H1 (cell line): ENCODE measurements at regions not wholly inside any gene's neighbourhood (a gene's known extent, or its start where the extent isn't known, plus 50 kb on each side); places are given as distances from the start of the nearest gene placed in this dataset.

ENCODE experiments used
- CTCF ChIA-PET: fragments of 300-600 bp; sonication (Branson Sonifier 250); formaldehyde crosslinking; loops from one replicate; lab custom pipeline; 2021; ENCODE audit not compliant: partially characterized antibody; lab: Charles Lee
- POLR2A ChIA-PET: fragments of 300-600 bp; sonication (Branson Sonifier 250); formaldehyde crosslinking; loops from one replicate; lab custom pipeline; 2021; ENCODE audit warnings: inconsistent platforms; ENCODE audit not compliant: partially characterized antibody; lab: Charles Lee
- DNase-seq, 2 experiments: peaks; one replicate each; pipeline versions ENCODE4 v3.0.0 to v3.0.0-alpha.2; 2010 to 2022; ENCODE audit warnings: low spot score in 2 of 2, low read depth in 1 of 2, mixed read lengths in 1 of 2
- FAIRE-seq: peaks from 2 replicates; lab custom pipeline; 2011; peaks lifted over from hg19 to GRCh38; lab: Jason Lieb, UNC
- H2AFZ ChIP-seq: 2 replicates; pipeline ENCODE4 v1.8.1; 2012; ENCODE audit warnings: low read length, inconsistent platforms
- H2AK5ac ChIP-seq: 2 replicates; pipeline ENCODE4 v1.6.1; 2013; ENCODE audit warnings: low read depth, low read length
- H2BK120ac ChIP-seq: replicated peaks from 2 replicates; pipeline ENCODE3; 2013; ENCODE audit warnings: low read depth, low read length, inconsistent platforms
- H2BK12ac ChIP-seq: 2 replicates; pipeline ENCODE4 v1.6.1; 2013; ENCODE audit warnings: low read depth, low read length
- H2BK15ac ChIP-seq: 2 replicates; pipeline ENCODE4 v1.6.1; 2013; ENCODE audit warnings: low read length
- H2BK20ac ChIP-seq: 2 replicates; pipeline ENCODE4 v1.6.1; 2013; ENCODE audit warnings: low read length
- H2BK5ac ChIP-seq: 2 replicates; pipeline ENCODE4 v1.6.1; 2013; ENCODE audit warnings: low read depth, low read length
- H3K14ac ChIP-seq: 2 replicates; pipeline ENCODE4 v1.6.1; 2013; ENCODE audit warnings: inconsistent platforms; ENCODE audit not compliant: insufficient read length
- H3K18ac ChIP-seq: 2 replicates; pipeline ENCODE4 v1.6.1; 2013; ENCODE audit warnings: low read length; ENCODE audit errors: extremely low read depth
- H3K23ac ChIP-seq: 2 replicates; pipeline ENCODE4 v1.6.1; 2013; ENCODE audit warnings: inconsistent platforms; ENCODE audit not compliant: insufficient read length
- H3K23me2 ChIP-seq: 2 replicates; pipeline ENCODE4 v1.6.1; 2013; ENCODE audit warnings: low read depth, low read length
- H3K27ac ChIP-seq: 2 replicates; pipeline ENCODE4 v1.6.1; 2011; ENCODE audit warnings: low read depth, low read length, inconsistent platforms
- H3K27me3 ChIP-seq, 4 experiments: replicated peaks in 1 of 4; 1 replicate in 1 of 4; 2 replicates in 3 of 4; pipeline versions ENCODE4 v1.6.1 to v1.8.1; 2011 to 2013; ENCODE audit warnings: low read length in 3 of 4, mild to moderate bottlenecking in 3 of 4, inconsistent platforms in 2 of 4, mixed read lengths in 2 of 4, moderate library complexity in 1 of 4; ENCODE audit not compliant: control insufficient read depth in 3 of 4, insufficient read depth in 3 of 4; ENCODE audit errors: extremely low read depth in 1 of 4
- H3K36me3 ChIP-seq, 4 experiments: 2 replicates each; pipeline versions ENCODE4 v1.6.1 to v1.8.1; 2011 to 2013; ENCODE audit warnings: mild to moderate bottlenecking in 4 of 4, low read length in 3 of 4, moderate library complexity in 2 of 4, control low read depth in 1 of 4, inconsistent platforms in 1 of 4; ENCODE audit not compliant: insufficient read depth in 4 of 4, control insufficient read depth in 2 of 4
- H3K4ac ChIP-seq: replicated peaks from 2 replicates; pipeline ENCODE3; 2013; ENCODE audit warnings: low read length, low read depth, mixed read lengths, inconsistent platforms; ENCODE audit not compliant: insufficient read length
- H3K4me1 ChIP-seq, 4 experiments: replicated peaks in 1 of 4; 1 replicate in 1 of 4; 2 replicates in 3 of 4; pipeline versions ENCODE4 v1.6.1 to v1.8.1; 2011 to 2013; ENCODE audit warnings: low read length in 3 of 4, inconsistent platforms in 2 of 4, mixed read lengths in 1 of 4; ENCODE audit not compliant: insufficient read depth in 4 of 4, control insufficient read depth in 3 of 4
- H3K4me2 ChIP-seq, 2 experiments: 2 replicates each; pipeline versions ENCODE4 v1.6.1 to v1.8.1; 2011 to 2013; ENCODE audit warnings: low read depth in 2 of 2, low read length in 2 of 2, control low read depth in 1 of 2, inconsistent platforms in 1 of 2, mild to moderate bottlenecking in 1 of 2; ENCODE audit not compliant: insufficient read depth in 1 of 2
- H3K4me3 ChIP-seq, 4 experiments: fragments of 200-600, 300-600 bp in 1 of 4; sonication (generic), shearing (Covaris generic), sonication (Bioruptor Twin) in 1 of 4; 2 replicates each; pipeline versions ENCODE4 v1.5.1 to v1.8.1; 2011 to 2016; ENCODE audit warnings: low read length in 4 of 4, low read depth in 3 of 4, control low read depth in 2 of 4, inconsistent platforms in 2 of 4, mild to moderate bottlenecking in 2 of 4, mixed read lengths in 1 of 4, moderate library complexity in 1 of 4; ENCODE audit not compliant: insufficient read depth in 2 of 4; ENCODE audit errors: extremely low read depth in 1 of 4
- H3K56ac ChIP-seq: replicated peaks from 2 replicates; pipeline ENCODE3; 2013; ENCODE audit warnings: low read depth, mild to moderate bottlenecking, mixed read lengths, low read length, inconsistent platforms; ENCODE audit not compliant: insufficient read length
- H3K79me1 ChIP-seq: 2 replicates; pipeline ENCODE4 v1.6.1; 2013; ENCODE audit warnings: low read depth, low read length, control low read depth
- H3K79me2 ChIP-seq, 2 experiments: 2 replicates each; pipeline versions ENCODE4 v1.6.1 to v1.8.1; 2012 to 2013; ENCODE audit warnings: low read length in 2 of 2, mild to moderate bottlenecking in 2 of 2, inconsistent platforms in 1 of 2; ENCODE audit not compliant: insufficient read depth in 2 of 2, control insufficient read depth in 1 of 2
- H3K9ac ChIP-seq, 4 experiments: replicated peaks in 1 of 4; 1 replicate in 1 of 4; 2 replicates in 3 of 4; pipeline versions ENCODE4 v1.6.1 to v1.8.1; 2011 to 2013; ENCODE audit warnings: low read depth in 3 of 4, low read length in 3 of 4, control low read depth in 2 of 4, mild to moderate bottlenecking in 2 of 4, moderate library complexity in 2 of 4, inconsistent platforms in 1 of 4; ENCODE audit errors: extremely low read depth in 1 of 4
- H3K9me3 ChIP-seq, 2 experiments: 2 replicates each; pipeline versions ENCODE4 v1.6.1 to v1.8.1; 2012 to 2013; ENCODE audit warnings: mild to moderate bottlenecking in 2 of 2, moderate library complexity in 2 of 2, control low read depth in 1 of 2, inconsistent platforms in 1 of 2, low read depth in 1 of 2, low read length in 1 of 2, mixed read lengths in 1 of 2; ENCODE audit not compliant: insufficient read depth in 2 of 2
- H4K20me1 ChIP-seq, 2 experiments: replicated peaks in 1 of 2; 2 replicates each; pipeline versions ENCODE3 to v1.8.1; 2011 to 2013; ENCODE audit warnings: inconsistent platforms in 2 of 2, low read length in 2 of 2, mild to moderate bottlenecking in 1 of 2; ENCODE audit not compliant: insufficient read depth in 2 of 2, control insufficient read depth in 1 of 2
- H4K5ac ChIP-seq: 2 replicates; pipeline ENCODE4 v1.6.1; 2013; ENCODE audit warnings: low read length, low read depth, mixed read lengths, inconsistent platforms; ENCODE audit not compliant: insufficient read length
- H4K8ac ChIP-seq: 2 replicates; pipeline ENCODE4 v1.8.0; 2013; ENCODE audit warnings: mild to moderate bottlenecking, moderate library complexity, low read length, inconsistent platforms; ENCODE audit not compliant: insufficient read depth; ENCODE audit errors: extremely low read depth
- H4K91ac ChIP-seq: replicated peaks from 2 replicates; pipeline ENCODE3; 2013; ENCODE audit warnings: low read length, mixed read lengths, inconsistent platforms; ENCODE audit not compliant: insufficient read length
- BCL11A ChIP-seq, 2 experiments: IDR thresholded peaks; one replicate each; pipeline ENCODE4 v1.6.1; 2011; ENCODE audit warnings: low read depth in 2 of 2, low read length in 2 of 2, mild to moderate bottlenecking in 2 of 2
- GABPA ChIP-seq: IDR thresholded peaks from 2 replicates; pipeline ENCODE4 v1.6.1; 2011; ENCODE audit warnings: mild to moderate bottlenecking, low read length, moderate library complexity, borderline replicate concordance; ENCODE audit not compliant: insufficient read depth
- HDAC6 ChIP-seq: IDR thresholded peaks from one replicate; pipeline ENCODE4 v1.7.1; 2012; ENCODE audit warnings: low read depth, mild to moderate bottlenecking, inconsistent platforms, low read length, moderate library complexity
- KDM1A ChIP-seq: fragments of 200-600, 300-600 bp; sonication (generic); IDR thresholded peaks from 2 replicates; pipeline ENCODE4 v1.7.1; 2016; ENCODE audit warnings: mild to moderate bottlenecking, low read length, borderline replicate concordance
- RXRA ChIP-seq: IDR thresholded peaks from 2 replicates; pipeline ENCODE4 v1.6.1; 2011; ENCODE audit warnings: low read depth, mild to moderate bottlenecking, low read length, moderate library complexity; ENCODE audit not compliant: insufficient read depth
- SRF ChIP-seq: IDR thresholded peaks from 2 replicates; pipeline ENCODE4 v1.6.1; 2011; ENCODE audit warnings: mild to moderate bottlenecking, low read depth, low read length, moderate library complexity
- TAF1 ChIP-seq: IDR thresholded peaks from 2 replicates; pipeline ENCODE4 v1.6.1; 2011; ENCODE audit warnings: mild to moderate bottlenecking, low read depth, low read length
- WGBS, 2 experiments: shearing (Covaris generic) in 1 of 2; methylation state at CpG; one replicate each; pipeline versions ENCODE4 v1.1.6 to v1.1.7; 2013 to 2015; ENCODE audit warnings: low lambda C conversion rate in 2 of 2, mixed read lengths in 2 of 2, inconsistent platforms in 1 of 2, low coverage in 1 of 2, missing lambda C conversion rate in 1 of 2; ENCODE audit not compliant: insufficient replicate concordance in 2 of 2, insufficient coverage in 1 of 2, insufficient read length in 1 of 2; ENCODE audit errors: extremely low coverage in 1 of 2, missing lambda C conversion rate in 1 of 2; 5-methylcytosine and 5-hydroxymethylcytosine counted together

GRCh38 chr16:64278196-64278595 is 843.7 kb downstream of the CDH11 start:
- Histone ChIP-seq H2AFZ (no peak overlapping the region), H2BK15ac (no peak overlapping the region), H3K4ac (no peak overlapping the region), H3K9ac (no peak overlapping the region), H2BK120ac (no peak overlapping the region), H3K79me1 (no peaks in the 10 kb centered on the region), H3K36me3 (no peaks in the 10 kb centered on the region), H3K23me2 (no peaks in the 10 kb centered on the region), H4K5ac (no peak overlapping the region), H3K27ac (no peak overlapping the region), H3K4me2 (no peak overlapping the region), H2BK20ac (no peak overlapping the region), H2BK12ac (no peak overlapping the region), H3K14ac (no peak overlapping the region), H3K56ac (no peak overlapping the region), H2AK5ac (no peak overlapping the region), H3K79me2 (no peaks in the 10 kb centered on the region), H3K27me3 (no peaks in the 10 kb centered on the region), H2BK5ac (no peak overlapping the region), H3K9me3 (no peaks in the 10 kb centered on the region), H3K18ac (no peak overlapping the region), H4K8ac (no peak overlapping the region), H3K23ac (no peak overlapping the region), H3K4me1 (no peaks in the 10 kb centered on the region), H3K4me3 (no peak overlapping the region), H4K91ac (no peak overlapping the region), H4K20me1 (no peaks in the 10 kb centered on the region)
- POLR2A ChIA-PET, result no interaction called here
- WGBS, 2 experiments, result 100% methylated on average over 1 of the region's 1 CpG; no CpG with 5 or more reads in 1 of the 2 experiments
- DNase-seq, result no peak
- no peak for FAIRE-seq
- CTCF ChIA-PET, result no interaction called here
- no peak for TF ChIP-seq HDAC6
- no peak for TF ChIP-seq GABPA
- no peak for TF ChIP-seq TAF1
- TF ChIP-seq BCL11A (IDR thresholded peaks at IDR 0.05; ENCODE audit: low read depth in 2 of 2, low read length in 2 of 2), result no peak
- TF ChIP-seq RXRA, result no peak
- no peak for TF ChIP-seq SRF
- no peak for TF ChIP-seq KDM1A
